ENCODE measurements at regions not wholly inside any gene's neighbourhood (a gene's known extent, or its start where the extent isn't known, plus 50 kb on each side); places are given as distances from the start of the nearest gene placed in this dataset.

DNA sequence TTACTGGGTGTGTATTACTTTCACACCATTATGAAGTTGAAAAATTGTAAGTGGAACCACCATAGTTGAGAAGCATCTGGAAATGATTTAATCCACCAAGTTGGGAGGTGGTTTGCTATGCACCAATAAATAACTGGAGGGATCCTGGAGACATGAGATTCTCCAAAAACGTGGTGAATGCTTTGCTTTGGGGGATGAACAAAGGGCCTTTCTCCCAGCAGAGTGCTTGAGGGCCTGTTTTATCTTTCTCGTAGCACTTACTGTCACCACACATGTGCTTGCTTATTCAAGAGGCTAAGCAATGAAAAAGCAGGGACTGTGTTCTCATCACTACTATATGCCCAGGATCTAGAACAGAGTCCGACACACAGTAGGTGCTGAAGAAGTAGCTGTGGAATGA lies 371.1 kb downstream of the DHX35 start:
- no peak for DNase-seq

- DNase-seq: no peak
These were observed 366.2 kb downstream of the DHX35 start for GRCh38 chr20:39328347-39328746.

DNA sequence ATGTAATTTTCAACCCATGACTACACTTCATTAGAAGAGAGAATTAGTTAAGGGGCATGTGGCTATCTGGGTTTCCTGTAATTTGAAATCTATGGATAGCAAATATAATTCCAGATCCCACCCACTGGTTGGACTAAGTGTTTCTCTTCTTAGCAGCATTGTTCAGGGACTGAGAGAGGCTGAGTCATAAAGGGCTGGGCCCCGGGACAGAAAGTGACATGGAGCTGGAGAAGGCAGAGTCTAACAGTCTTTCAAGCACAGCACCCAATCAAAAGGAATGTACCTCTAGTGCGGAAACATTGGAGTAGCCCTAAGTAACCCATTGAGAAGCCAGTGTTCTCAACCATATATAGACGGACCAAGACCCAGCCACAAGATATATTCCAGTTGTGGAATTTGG lies 363.9 kb downstream of the DHX35 start:
- DNase-seq: no peak

DNA sequence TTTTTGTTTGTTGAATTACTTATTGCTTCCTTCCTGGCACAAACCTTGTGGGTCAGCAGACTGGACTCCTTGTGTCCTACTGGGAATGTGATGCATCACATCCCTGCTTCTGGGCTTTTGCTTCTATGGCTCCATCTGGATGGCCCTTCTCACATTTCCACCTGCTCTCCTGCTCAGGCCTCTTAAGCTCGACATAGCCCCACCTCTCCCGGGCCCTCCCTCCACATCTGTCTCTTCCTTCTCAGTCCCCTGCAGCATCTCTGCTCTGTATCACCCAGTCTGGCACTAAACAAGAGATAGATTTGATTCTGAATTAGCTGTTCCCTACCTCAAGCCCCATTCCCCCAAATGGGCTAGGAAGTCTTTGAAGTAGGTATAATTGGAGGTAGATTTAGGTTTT lies 356.8 kb downstream of the DHX35 start:
- DNase-seq: no peak

DNA sequence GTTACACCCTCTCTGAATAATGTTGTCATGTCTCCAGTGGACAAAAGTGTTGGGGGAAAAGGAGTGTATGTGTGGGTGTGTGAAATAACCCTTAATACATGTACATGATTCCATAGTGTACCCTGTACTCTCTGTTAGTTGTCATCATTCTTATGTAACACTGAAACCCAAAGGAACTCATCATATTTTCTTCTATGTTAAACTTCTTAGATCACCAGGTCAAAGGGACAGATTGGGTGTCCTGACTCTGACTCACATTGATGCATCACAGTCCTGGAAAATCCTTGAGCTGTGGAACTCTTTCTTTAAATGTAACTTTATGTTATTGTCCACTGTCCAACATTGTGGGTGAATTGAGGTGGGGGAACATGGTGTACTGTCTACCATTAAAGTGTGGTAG lies 350.5 kb downstream of the DHX35 start:
- no peak for DNase-seq

DNA sequence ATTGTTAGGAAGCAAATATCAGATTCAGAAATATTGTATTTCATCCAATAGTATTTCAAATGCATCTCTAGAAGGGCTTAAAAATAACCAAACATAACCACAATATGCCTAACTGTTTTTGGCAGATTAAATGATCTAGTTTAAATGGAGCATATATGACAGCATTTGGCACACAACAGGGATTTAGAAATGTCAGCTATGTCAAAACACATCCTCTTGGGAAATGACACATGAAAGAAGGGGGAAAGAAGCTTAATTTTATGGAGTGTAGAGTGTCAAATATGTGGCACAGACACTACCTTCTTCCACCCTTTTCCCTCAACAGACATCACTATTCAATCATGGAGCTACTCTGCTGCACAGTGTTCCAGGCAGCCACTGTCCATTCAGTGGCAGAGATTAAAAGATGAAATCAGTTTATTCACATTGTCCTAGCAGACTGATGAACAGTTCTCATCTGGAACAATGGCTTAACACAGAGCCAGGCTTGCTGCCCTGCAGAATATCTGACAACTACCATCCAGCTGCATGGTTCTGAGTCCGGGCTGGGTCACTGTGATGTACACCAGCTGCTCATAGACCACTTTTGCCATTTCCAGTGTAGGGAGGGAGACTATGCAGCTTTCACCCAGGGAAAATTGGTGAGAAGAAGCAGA lies 349.8 kb downstream of the DHX35 start:
- DNase-seq: no peak

DNA sequence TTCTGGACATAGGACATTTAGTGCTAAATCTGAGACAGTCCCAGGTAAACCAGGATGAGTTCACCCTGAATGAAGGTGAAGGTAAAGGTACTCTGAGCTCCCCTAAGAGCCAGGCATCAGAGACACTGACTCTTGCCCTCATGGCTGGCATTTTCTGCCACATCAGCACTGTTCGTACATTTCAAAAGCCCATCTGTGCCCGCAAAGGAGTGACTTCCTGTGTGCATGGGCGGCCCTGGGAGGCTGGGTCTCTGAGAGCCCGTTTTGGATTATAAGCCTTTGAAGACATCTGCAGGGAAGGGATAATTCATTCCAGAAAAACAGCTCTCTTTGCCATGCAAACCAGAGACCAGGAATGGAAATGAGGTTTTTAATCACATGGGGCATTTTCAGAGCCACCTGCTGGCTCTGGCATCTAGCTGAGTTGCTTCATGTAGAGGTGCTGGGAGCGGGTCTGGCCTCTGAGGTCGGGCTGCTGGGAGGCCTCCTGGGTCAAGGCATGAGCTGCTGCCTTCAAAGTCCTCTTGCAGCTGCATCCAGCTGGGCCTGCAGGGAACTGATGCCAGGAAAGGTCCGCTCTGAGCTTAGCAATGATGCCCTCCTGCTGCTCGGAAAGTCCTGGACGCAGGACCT lies 348.3 kb downstream of the DHX35 start:
- DNase-seq: no peak

DNA sequence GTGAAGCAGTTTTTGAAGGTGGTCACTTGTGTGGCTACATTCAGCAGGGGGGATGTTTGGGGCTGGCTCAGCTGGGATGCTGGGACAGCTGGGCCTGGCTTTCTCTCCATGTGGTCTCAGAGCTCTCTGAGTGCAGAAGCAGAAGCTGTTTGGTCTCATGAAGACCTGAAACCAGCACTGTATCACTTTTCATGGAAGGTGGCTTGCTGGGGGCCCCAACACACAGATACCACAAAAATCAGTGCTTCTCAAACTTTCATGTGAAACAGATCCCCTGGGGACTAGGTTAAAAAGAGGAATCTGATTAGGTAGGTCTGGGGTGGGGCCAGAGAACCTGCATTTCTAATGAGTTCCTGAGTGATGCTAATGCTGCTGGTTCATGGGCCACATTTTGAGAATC lies 347.3 kb downstream of the DHX35 start:
- DNase-seq: no peak

DNA sequence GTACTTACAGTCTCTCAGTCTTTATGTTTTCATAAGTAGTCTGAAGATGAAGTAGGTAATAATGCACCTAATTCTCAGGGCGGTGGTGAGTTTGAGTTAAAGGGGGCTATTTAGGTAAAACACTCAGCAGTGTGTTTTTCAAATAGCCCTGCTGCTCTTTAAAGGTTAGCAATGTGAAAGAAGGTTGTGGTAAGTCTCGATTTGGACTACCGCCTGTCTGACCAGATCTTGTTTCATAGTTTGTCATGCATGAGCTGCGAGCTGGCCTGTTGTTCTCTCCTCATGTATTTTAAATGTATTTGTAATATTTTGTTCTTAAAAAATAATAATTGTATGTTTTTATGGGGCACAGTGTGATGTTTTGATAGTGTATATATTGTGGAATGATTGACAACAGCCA lies 340.2 kb downstream of the DHX35 start:
- DNase-seq: no peak

DNA sequence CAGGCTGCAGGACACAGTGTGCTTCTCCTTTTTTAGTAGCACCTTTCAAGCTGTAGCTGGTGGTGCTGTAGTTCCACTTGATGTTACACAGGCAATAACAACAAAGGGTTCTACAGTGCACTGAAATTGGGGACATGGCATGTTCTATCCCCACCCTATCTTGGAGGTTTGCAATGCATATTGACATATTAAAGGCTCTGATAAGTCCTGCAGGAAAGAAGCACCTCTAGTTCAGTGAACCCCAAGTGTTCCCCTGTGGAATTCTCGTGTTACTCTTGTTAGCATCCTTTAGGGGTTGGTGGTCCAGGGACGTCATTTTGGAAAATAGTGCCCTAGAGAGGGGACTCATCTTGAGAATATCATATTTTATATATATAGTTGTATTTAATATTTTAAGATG lies 337.6 kb downstream of the DHX35 start:
- no peak for DNase-seq

DNA sequence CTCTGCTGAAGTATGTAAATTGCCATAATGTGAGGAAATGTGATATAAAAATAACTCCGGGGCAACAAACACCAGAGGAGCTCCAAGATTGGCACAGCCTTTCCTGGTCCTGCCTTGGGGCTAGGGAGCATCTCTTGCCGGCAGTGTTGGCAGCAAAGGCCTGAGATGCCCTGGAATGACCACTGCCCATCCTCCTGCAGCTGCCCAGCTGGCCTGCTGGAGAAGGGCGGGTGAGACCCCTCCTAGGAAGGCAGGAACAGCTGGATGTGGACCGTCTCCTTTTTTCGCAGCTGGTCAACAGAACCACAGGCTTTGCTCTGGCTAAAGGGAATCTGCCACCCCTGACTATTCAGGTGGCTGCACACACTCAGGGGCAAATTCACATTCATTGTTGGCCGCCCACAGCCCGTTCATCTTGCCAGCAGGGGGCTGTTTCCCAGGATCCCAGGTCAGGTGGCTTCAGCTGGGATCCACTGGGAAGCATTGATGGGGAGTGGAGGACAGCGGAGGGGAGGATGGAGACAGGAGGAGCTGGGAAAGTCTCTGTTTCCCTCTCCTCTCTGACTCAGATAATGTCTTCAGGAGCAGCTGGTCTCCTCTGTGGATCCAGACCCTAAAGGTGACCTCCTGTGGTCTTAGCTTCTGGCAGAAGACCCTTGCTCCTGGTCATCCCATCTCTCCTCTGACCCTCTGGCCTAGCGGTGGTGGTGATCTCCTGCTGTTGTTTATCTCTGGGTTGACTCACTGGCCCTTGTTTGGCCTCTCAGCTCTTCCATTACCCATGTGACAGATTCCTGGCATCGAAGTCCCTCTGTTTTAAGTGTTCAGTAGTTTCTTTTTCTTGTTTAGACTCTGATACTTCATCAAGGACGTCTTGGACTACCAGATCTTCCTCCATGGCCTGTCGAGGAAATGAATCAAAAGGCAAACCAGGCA lies 336.7 kb downstream of the DHX35 start:
- DNase-seq: no peak

GRCh38 chr20:39298121-39298520 lies 336.0 kb downstream of the DHX35 start:
- DNase-seq: no peak

DNA sequence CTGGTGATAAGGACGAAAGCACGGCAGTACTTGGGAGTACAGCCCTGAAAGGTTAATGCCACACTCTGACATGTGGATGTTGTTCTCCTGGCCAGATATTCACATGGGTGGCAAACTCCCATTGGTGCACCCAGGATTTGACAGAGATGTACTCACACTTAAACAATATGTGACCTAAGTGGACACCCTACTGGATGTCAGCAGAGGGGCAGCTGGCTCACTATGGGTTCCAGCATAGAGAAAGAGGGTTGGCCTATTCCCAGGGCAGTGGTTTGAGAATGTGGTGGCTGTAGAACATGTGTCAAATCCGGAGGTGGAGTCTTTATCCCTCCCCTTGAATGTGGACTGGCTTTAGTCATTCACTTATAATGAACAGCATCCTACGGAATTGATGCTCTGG lies 333.2 kb downstream of the DHX35 start:
- DNase-seq: no peak

GRCh38 chr20:39294137-39294725 lies 332.1 kb downstream of the DHX35 start:
- no peak for DNase-seq

DNA sequence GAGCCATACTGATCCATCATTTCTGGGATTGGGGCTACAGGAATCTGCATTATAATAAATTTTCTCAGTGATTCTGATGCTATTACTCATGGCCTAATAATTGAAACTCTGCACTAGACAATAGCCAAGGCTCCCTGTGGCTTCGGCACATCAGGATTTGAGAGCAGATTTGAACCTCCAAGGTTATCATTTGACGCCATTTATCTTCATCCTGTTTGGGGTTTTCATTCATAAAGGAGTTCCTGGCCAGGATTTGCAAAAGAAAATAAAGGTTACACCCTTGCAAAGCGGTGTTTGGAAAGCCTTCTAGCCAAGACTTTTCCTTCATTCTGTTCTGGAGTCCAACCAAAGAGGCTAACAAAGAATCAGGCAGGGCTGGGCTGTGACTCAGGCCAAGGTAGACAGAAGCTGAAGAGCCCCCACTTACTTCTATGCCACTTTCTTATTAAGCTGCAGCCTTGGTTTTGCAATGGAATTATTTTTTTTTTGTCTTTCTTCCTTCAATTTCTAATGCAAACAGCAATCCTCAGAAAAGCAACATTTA lies 330.1 kb downstream of the DHX35 start:
- no peak for DNase-seq

DNA sequence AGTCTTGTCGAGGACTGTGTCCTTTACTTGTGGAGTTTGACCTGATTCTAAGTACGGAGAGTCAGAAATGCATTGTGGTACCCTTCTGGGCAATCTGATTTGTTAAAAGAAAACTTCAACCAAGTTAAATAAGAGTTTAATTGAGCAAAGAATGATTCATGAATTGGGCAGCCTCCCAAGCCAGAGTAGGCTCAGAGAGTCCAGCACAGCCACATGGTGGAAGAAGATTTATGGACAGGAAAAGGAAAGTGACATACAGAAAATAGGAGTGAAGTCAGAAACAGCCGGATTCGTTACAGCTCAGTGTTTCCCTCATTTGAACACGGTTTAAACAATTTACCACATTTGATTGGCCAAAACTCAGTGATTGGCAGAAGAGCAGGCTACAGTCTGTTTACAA lies 329.2 kb downstream of the DHX35 start:
- peak; percentile 22 for DNase-seq

GRCh38 chr20:39290575-39290974 lies 328.4 kb downstream of the DHX35 start:
- no peak for DNase-seq

DNA sequence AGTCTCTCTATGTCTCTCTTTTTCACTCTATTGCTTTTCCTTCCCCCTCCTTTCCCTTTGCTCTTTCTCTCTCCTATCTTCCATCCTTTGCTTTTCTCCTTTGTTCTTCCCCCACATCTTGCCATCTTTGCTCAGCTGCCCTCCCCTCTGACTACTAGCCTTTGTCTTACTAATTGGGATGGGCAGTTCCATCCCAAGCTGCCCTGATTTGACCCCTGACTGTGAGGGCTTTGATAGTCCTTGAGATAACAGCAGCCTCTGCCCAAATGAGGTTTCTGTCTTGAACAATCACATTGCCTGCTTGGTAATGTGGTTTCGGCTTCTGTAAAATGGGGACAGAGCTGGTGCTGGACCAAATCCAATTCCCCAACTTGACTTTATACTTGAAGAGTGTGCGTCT lies 327.7 kb downstream of the DHX35 start:
- no peak for DNase-seq

GRCh38 chr20:39289316-39289715 lies 327.2 kb downstream of the DHX35 start:
- DNase-seq: no peak

DNA sequence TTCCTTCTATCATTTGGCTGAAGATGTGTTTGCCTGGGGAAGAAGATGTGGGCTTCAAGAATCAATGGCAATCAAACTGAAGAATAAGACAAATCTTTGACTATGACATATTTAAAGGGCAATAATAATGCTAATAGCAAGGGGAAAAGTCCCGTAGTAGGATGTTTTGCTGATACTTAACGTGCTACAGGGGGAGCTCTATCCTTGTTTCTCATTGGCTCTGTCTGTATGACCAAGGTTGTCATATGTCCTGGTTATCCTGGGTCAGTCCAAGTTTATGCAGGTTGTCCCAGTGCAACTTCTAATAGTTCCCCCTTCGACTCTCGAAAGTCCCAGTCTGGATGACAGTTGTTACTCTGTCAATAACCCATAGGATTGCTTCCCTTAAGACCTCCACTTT lies 321.3 kb downstream of the DHX35 start:
- no peak for DNase-seq

- DNase-seq: no peak
These were observed 320.5 kb downstream of the DHX35 start for GRCh38 chr20:39282619-39283092.

DNA sequence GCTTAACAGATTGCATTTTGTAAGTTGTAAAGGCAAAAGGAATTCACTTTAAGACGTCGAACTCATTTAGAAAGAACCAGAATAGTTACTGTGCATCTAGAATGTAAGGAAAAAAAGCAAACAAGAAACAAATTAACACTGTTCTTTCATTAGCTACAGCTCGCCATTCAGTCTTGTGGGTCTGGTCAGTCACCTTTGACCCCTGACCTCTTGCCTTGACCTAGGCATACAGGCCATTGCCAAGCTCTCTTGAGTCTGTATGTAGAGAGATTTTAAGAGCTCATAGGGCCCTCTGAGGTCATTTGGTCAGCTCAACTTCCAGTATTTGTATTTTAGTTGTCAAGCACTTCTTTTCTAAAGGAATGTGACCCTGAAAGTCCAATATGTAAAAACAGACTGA lies 318.7 kb downstream of the DHX35 start:
- DNase-seq: no peak

DNA sequence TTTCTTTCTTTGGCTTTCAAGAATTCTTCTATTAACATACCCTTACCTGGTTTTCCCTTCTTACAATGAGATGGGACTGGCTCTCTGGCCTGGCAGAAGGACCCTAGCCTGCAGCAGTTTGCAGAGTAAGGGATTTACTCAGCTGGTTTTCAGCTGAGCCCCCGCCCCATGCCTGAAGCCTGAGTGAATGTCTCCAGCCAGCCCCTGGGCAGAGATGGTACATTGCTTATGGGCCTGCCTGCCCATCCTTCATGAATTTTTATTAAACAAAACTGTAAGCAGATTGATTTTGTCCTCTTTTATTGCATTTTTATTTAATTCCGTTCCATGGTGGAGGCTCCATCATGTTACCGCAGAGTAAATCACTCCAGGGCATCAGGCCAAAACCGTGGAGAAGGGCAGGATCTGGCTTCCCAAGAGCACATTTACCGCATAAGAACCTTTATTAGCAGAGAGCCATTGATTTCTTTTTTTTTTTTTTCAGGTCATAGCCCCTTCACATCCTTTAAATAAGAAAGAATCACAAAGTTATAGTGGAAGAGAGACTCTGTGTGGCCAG lies 316.2 kb downstream of the DHX35 start:
- no peak for DNase-seq
